AG08395 (cell line): ENCODE measurements at regions not wholly inside any gene's neighbourhood (a gene's known extent, or its start where the extent isn't known, plus 50 kb on each side); places are given as distances from the start of the nearest gene placed in this dataset.
"Not testable (repeated sequence)": the region's sequence is repeated elsewhere in the genome, so short reads cannot be mapped to it uniquely, and the experiment has no call there.

Experiments
- DNase-seq: peaks from one replicate; pipeline ENCODE4 v3.0.0; 2012; ENCODE audit warnings: mixed read lengths, low spot score

DNA sequence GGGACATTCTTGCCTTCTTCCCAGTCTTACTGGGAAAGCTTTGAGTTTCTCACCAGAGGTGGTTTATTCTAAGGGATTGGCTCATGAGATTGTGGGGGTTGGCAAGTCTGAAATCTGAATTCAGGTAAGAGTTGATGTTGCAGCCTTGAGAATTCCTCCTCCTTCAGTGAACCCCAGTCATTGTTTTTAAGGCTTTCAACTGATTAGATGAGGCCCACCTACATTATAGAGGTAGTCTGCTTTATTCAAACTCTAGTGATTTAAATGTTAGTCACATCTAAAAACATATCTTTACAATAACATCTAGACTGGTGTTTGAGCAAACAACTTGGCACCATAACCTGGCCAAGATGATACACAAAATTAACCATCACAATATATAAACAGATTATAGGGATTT is 156.5 kb upstream of the MED14 start:
- DNase-seq, result no peak

DNA sequence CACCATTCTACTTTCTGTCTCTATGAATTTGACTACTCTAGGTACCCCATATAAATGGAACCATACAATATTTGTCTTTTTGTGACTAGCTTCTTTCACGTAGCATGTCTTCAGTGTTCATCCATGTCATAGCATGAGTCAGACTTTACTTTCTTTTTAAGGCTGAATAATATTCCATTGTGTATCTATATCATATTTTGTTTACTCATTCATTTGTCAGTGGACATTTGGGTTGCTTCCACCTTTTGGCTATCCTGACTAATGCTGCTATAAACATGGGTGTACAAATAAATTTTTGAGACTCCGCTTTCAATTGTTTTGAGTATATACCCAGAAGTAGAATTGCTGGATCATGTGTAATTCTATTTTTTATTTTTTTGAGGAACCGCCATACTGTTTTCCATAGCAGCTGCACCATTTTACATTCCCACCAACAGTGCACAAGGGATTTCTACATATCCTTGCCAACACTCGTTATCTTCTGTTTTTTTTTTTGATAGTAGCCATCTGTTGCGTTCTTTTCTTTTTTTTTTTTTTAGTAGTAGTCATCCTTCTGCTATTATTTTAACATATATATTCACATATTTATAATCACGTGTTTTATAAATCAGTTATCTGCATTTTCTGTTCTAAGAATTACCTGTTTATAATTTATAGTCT is 158.0 kb upstream of the MED14 start:
- no peak for DNase-seq

DNA sequence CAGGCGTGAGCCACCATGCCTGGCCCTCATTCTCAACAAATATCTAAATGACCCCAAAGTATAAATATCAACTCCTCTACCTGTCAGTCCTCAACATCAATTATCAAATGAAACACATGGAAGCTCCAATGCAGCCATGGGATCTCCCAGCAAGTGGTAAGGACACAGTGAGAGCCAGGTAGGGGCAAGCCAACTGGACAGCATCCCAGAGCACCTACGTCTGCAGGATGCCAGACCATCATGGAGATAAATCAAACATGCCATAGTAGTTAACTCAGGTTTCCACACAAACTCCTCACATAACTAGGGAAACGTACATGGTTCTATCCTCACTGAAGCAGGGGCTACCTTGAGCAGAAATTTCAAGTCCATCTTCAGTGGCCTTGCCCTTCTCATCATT is 159.9 kb upstream of the MED14 start:
- no peak for DNase-seq

DNA sequence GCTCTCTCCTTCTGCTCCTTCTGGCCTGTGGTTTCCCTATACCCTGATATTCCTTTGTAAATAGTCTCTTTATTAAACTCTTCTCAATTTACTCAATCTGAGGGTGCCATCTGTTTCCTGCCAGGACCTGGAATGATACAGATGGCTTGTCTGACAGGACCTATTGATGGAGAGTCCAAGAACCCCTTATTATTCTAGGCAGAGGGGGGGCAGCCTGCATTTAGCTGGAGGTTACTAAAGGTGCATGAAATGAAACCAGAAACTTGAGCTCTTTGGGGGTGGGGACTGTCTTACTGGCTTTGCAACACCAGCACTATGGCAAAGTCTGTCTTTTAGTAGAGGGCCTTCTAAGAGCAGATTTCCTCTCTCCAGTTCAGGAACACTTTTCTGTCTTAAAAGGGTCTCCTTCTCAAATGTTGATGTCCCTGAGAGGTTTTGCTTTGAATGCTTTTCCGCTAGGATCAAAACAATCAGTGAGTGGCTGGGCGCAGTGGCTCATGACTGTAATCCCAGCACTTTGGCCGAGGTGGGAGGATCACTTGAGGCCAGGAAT is 162.5 kb upstream of the MED14 start:
- DNase-seq, result no peak

DNA sequence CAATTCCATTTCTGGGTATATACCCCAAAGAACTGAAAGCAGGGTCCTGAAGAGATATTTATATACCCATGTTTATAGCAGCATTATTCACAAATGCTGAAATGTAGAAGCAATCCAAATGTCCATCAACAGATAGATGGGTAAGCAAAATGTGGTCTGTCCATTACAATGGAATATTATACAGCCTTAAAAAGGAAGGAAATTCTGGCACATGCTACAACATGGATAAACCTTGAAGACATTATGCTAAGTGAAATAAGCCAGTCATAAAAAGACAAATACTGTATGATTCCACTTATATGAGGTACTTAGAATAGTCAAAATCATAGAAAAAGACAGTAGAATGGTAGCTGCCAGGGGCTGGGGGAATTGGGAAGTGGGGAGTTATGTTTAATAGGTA is 169.4 kb upstream of the MED14 start:
- not testable (repeated sequence) for DNase-seq

DNA sequence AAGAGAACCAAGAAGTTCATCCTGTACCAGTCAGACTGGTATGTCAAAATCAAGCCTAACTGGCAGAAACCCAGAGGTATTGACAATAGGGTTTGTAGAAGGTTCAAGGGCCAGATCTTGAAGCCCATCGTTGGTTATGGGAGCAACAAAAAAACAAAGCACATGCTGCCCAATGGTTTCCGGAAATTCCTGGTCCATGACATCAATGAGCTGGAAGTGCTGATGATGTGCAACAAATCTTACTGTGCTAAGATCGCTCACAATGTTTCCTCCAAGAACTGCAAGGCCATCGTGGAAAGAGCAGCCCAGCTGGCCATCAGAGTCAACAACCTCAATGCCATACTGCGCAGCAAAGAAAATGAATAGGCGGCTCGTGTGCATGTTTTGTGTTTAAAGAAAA is 172.7 kb upstream of the MED14 start:
- DNase-seq, result no peak

DNA sequence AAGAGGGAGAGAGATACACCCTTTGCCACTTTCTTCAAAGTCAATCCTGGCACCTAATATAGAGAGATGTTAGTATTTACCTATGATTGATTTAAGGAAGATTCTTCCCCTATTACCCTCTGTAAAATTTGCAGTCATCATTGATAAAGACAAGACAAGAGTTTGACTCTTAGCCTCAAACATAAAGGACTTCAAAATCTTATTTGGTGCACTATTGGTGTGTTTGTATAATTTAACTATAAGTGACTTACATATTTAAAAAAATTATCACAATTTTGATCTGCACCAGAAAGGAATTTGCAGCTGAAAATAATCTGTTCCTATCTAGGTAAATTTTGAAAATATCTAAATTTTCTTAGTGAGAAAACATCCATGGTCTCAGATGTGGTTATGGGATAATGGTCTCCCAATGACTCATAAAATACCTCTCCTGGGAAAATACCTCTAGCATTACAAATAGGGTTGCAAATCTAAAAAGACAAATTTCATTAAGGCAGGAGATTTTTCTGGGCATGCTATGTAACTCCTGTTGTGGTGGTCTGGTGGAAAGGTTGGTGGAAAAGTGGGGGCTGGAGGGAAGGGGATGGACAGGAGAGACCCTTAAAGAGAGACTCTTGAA is 173.6 kb upstream of the MED14 start:
- DNase-seq, result peak; percentile 61

DNA sequence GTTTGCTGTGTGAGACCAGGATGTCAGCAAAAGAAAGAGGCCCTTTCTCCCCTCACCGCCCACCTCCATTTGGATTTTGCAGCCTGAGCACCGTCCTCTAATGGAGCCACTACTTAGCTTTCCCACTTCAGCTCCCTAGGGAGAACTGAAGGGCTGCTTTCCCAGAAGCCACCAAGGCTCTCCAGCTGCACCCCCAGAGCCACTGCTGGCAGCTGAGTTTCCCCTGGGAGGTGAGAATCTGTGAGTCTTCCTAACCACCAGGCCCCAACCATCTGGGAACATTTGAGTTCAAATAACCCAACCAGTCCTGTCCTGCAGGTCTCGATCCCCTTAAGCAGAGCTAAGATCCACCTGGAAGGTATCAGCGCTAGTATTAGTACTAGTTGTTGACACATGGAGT is 173.1 kb upstream of the USP9X start:
- DNase-seq, result no peak

DNA sequence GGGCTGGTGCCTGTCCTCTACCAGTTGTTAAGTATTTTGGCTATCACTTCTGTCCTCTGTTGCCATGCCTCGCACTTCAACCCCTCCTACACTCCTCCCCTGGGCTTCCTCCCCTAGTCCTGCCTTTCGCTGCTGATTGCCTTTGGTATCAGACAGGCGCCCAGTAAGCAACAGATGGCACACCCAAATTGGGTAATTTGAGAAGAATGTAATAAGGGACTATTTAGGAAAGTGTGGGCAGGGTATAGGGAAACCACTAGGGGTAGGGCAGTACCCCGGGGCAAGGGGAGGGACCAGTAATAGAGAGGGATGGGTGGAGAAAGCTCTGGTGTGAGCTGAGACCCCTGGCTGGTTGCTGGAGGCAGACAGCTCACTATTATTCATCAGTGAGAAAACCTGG is 172.7 kb upstream of the USP9X start:
- DNase-seq, result no peak

DNA sequence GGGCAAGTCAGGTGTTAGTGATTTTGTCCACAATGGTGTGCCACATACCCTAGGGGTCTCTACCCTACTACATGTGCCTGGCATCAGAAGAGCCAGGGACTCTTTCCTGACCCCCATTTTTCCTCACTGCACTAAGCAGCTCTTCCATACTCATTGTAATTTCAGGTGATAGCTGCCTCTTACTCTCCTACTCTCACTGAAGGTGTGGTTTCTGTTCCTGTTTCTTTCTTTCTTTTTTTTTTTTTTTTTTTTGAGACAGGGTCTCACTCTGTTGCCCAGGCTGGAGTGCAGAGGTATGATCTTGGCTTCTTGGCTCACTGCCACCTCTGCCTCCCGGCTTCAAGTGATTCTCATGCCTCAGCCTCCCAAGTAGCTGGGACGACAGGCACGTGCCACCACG is 164.9 kb upstream of the USP9X start:
- DNase-seq, result no peak

DNA sequence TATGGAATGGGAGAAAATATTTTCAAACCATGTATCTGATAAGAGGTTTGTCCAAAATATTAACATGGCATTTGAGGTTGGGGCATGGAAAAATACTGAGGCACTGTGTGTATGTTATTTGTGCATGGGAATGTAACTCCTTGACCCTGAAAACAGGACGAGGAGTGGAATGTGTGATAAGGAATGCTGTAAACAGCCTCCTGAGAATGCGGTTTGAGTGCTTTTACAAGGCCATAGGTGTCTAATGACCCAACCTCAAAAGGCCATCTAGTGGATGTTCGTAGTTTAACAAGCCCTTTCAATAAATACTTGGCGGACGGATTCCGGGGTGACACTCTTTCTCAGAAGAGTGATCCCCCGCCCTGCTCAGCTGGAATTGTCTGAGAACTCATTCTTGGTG is 162.9 kb upstream of the USP9X start:
- peak; percentile 30 for DNase-seq

DNA sequence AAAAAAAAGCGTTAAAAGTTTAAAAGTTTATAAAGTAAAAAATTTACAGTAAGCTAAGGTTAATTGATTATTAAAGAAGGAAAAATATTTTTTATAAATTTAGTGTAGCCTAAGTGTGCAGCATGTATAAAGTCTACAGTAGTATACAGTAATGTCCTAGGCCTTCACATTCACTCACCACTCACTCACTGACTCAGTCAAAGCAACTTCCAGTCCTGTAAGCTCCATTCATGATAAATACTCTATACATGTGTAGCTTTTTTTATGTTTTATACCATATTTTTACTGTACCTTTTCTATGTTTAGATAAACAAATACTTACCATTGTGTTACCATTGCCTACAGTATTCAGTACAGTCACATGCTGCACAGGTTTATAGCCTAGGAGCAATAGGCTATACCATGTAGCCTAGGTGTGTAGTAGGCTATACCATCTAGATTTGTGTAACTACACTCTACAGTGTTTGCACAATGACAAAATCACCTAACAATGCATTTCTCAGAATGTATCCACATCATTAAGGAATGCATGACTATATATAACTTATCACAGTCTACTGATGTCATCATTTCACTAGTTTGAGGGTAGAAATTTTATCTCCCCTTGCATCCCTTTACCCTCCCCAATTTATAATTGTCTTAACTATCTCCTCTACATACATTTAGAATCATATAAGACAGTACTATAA is 158.4 kb upstream of the USP9X start:
- DNase-seq, result not testable (repeated sequence)

DNA sequence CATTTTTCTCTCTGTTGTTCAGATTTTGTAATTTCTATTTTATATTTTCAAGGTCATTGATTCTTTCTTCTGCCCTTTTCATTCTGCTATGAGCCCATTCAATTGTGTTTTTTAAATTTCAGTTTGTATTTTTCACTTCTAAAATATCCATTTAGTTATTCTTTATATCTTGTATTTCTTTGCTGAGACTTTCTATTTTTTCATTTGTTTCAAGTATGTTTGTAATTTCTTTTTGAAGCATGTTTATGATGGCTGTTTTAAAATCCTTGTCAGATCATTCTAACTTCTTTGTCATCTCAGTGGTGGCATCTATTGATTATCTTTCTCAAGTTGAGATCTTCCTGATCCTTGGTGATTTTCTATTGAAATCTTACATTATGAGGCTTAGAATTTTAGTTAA is 157.2 kb upstream of the USP9X start:
- no peak for DNase-seq

DNA sequence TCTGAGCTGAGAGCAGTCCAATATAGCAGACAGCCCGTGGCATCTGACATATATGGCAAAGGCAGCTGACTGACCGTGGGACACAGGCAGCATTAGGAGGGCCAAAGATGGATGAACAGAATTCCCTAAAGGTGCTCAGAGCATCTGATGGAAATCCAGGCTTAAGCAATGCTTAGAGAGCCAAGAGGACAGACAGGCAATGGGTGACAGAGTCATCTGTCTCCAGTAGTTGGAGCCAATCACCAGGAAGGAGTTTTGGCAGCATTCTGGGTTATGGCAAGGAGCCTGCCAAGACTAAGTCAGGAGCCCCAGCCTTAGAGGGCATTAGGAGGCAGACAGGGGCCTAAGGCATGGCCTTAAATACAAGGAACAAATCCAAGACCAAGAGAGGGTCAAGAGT is 153.3 kb upstream of the USP9X start:
- peak; percentile 25 for DNase-seq

DNA sequence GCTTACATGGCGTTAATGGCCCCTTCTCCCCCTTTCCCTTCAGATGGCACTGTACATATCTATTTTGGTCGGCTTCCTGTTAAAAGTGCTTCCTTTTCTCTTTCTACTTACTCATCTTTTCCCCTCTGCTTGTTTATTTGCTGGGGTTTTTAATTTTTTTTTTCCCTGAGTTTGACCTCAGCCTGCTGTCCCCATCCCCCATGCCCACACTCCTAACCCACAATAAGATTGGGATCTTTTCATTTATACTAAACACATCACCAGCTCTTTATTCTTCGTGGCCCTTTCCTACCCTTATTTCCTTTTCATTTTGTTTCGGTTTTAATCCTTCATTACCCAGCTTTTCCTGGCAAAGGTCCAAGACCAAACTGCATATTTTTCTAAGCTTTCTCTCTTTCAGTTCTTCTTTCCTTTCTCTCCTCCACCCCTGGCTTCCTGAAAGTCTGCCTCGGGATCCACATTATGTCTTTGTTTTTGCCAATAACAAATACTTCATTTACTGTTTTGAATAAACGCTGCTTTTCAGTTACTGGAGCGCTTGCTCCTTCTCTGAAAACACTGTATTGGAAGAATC is 152.0 kb upstream of the USP9X start:
- peak; percentile 6 for DNase-seq

DNA sequence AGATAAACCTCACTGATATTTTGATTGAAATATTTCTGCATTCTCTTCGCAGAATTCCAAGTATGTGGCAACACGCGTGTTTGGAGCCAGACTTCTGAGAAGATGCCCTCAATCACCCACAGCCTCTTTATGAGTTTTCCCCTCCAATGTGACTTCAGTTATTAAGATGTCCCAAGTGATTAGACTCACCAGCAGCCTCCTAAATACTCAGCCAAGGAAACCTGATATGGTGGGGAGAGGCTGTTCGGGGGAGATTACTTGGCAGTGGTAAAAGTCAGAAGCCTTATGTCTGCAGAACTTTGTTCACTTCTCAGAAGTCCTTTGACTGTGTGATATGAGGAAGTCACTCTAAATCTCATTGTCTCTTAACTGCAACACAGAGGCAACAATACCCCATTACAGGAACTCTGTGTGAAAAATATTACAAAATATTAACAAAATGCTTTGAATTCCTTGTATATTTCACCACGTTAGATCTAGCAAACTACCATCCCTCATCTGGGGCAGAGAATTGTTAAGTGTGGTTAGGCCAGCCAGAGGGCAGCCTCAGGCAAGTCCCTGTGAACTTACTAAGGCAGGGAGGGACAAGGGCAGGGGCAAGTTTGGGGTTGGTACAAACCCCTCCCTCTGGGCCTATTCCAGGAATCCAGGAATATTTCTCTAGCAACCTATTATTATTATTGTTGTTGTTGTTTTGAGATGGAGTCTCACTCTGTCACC is 151.4 kb upstream of the USP9X start:
- peak; percentile 35 for DNase-seq

DNA sequence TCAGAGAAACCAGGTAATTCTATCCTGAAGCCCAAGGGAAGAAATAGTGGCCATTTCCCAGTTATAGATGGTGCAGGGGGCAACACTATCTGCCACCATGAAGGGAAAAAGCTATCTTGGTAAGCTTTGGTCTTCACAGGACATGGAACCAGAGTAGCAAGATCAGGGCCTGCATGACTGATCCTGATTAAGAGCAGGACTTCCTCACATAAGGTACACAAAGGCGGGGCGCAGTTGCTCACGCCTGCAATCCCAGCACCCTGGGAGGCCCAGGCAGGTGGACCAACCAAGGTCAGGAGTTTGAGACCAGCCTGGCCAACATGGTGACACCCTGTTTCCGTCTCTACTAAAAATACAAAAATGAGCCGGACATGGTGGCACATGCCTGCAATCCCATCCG is 148.4 kb upstream of the USP9X start:
- no peak for DNase-seq

DNA sequence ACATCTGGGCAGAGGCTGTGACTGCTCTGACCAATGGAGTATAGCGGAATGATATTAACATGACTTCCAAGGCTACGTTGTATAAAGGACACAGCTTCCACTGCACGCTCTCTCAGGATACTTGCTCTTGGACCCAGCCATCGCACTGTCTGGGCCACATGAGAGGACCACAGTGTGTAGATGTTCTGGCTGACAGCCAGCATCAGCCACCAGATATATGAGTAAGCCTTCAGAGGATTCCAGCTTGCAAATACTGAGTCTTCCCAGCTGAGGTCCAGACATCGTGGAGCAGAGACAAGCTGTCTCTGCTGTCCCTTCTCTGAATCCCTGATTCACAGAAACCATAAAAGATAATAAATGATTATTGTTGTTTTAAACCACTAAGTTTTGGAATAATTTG is 146.8 kb upstream of the USP9X start:
- no peak for DNase-seq

DNA sequence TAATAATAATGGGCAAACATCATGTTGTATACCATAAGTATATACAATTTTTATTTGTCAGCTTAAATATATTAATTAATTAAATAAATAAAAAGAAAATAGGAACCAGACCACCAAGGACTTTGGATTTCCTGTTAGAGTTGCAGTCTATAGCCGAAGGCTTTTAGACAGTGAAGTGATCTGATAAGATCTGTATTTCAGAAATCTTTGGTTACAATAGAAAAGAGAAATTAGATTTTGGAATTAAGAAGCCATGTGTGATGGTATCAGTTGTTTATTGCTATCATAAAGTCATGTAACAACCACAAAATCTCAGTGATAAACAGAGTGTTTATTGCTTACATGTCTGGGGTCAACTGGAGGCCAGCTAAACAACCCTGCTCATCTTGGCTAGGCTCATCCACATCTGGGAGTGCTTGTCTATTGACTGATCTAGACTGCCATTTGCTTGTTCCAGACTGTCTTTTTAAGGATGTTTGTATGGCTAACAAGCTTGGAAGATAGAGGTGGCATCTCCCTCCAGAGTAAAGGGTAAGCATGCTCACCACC is 142.1 kb upstream of the USP9X start:
- no peak for DNase-seq

DNA sequence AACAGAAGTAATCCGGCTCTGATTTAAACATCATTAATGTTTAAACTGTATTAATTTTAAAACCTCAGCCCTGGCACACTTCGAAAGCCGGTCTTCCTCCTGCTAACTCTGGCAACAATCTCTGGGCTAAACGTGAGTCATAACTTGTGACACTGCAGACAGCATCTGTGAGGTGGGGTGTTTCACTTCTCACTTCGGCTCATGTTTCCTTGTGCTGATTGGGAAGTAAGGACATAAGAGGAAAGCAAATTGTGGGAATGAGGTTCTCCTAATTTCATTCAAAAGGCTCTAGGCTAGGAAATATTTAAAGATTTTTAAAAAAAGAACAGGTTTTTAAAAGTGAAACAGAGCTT is 139.9 kb upstream of the USP9X start:
- peak; percentile 64 for DNase-seq

DNA sequence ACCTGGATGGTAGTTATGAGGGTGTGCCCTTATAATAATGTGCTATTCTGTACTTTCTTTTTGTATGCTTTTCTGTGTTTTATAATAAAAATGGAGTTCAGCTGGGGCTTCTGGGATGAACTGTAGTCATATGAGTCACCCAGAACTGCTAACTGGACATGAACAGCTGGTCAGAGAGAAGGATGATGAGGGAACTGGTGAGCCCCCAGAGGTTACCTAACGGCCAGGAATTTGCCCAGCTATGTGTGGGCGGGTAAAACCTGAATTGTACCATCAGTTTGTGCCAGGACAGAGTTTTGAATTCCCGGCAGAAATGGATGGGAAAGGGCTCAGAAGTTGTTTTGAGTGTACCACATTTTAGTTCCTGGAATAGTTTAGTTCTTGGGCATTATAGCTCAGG is 138.0 kb upstream of the USP9X start:
- DNase-seq, result peak; percentile 43

DNA sequence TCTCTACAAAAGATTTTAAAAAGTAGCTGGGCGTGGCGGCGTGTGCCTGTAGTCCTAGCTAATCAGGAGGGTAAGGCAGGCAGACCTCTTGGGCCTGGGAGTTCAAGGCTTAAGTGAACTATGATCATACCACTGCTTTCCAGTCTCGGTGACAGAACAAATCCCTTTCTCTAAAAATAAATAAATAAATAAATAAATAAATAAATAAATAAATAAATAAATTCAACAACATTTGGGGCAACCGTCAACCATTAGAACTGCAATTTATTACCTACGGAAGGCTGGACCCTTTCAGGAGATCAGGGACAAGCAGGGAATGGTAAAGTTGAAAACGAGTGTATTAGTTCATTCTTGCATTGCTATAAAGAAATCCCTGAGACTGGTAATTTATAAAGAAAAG is 136.2 kb upstream of the USP9X start:
- no peak for DNase-seq
